Spleen (tissue), 11 donors: ENCODE measurements at regions not wholly inside any gene's neighbourhood (a gene's known extent, or its start where the extent isn't known, plus 50 kb on each side); places are given as distances from the start of the nearest gene placed in this dataset.
"Not testable (repeated sequence)": the region's sequence is repeated elsewhere in the genome, so short reads cannot be mapped to it uniquely, and the experiment has no call there.

Source experiments
- DNase-seq: peaks from one replicate; pipeline ENCODE4 v3.0.0-alpha.2; 2020
- H3K27ac ChIP-seq, 8 donors: fragments of 200-600 bp; sonication (generic) in 7 of 8; 1 replicate in 4 of 8; 2 replicates in 4 of 8; pipeline versions ENCODE4 v1.5.0 to v1.8.0; 2016 to 2021; ENCODE audit warnings: inconsistent platforms in 4 of 8, mild to moderate bottlenecking in 4 of 8, moderate library complexity in 1 of 8
- H3K27me3 ChIP-seq, 7 donors: fragments of 200-600 bp; sonication (generic) in 6 of 7; replicated peaks in 1 of 7; 1 replicate in 4 of 7; 2 replicates in 3 of 7; pipeline versions ENCODE4 v1.5.0 to v1.8.0; 2016 to 2021; ENCODE audit warnings: inconsistent platforms in 3 of 7, mild to moderate bottlenecking in 1 of 7
- H3K36me3 ChIP-seq, 6 donors: fragments of 200-600 bp; sonication (generic) in 5 of 6; 1 replicate in 4 of 6; 2 replicates in 2 of 6; pipeline versions ENCODE4 v1.5.0 to v1.8.0; 2016 to 2021; ENCODE audit warnings: inconsistent platforms in 2 of 6
- H3K4me1 ChIP-seq, 6 donors: fragments of 200-600 bp; sonication (generic) in 5 of 6; 1 replicate in 3 of 6; 2 replicates in 3 of 6; pipeline versions ENCODE4 v1.5.0 to v1.8.0; 2016 to 2021; ENCODE audit warnings: inconsistent platforms in 3 of 6
- H3K4me3 ChIP-seq, 8 donors: fragments of 200-600 bp; sonication (generic) in 7 of 8; 1 replicate in 4 of 8; 2 replicates in 4 of 8; pipeline versions ENCODE4 v1.5.0 to v1.8.0; 2016 to 2021; ENCODE audit warnings: inconsistent platforms in 4 of 8, mild to moderate bottlenecking in 4 of 8, moderate library complexity in 2 of 8
- H3K9me3 ChIP-seq, 8 donors: fragments of 200-600 bp; sonication (generic) in 7 of 8; 1 replicate in 4 of 8; 2 replicates in 4 of 8; pipeline versions ENCODE4 v1.5.0 to v1.8.0; 2016 to 2021; ENCODE audit warnings: inconsistent platforms in 4 of 8
- CTCF ChIP-seq, 11 experiments: fragments of 200-600 bp in 7 of 11; fragments of 450-650 bp in 4 of 11; sonication (generic) in 4 of 11; IDR thresholded peaks in 8 of 11; conservative IDR thresholded peaks in 3 of 11; 1 replicate in 7 of 11; 2 replicates in 4 of 11; pipeline versions ENCODE4 v1.4.0 to v1.8.0; 2016 to 2021; ENCODE audit warnings: antibody characterized with exemption in 11 of 11, inconsistent platforms in 4 of 11, mild to moderate bottlenecking in 1 of 11
- POLR2A ChIP-seq, 3 donors: fragments of 450-650 bp; IDR thresholded peaks; one replicate each; pipeline ENCODE4 v1.5.1; 2017; ENCODE audit warnings: antibody characterized with exemption in 3 of 3, mild to moderate bottlenecking in 1 of 3
- POLR2AphosphoS5 ChIP-seq, 3 donors: sonication (generic); formaldehyde crosslinking; IDR thresholded peaks; one replicate each; pipeline ENCODE4 v1.5.1; 2017; ENCODE audit warnings: antibody characterized with exemption in 3 of 3
- WGBS, 5 donors: extraction: QIAGEN DNeasy Blood & Tissue Kit in 3 of 5; methylation state at CpG; one replicate each; pipeline versions ENCODE4 v1.1.5 to v1.1.7; 2013 to 2018; 5-methylcytosine and 5-hydroxymethylcytosine counted together
- intact Hi-C: fragments of 100-400 bp; cut with DNase I; formaldehyde crosslinking; loops from one replicate; pipeline ENCODE4 v1.15.0; 2023; ENCODE audit warnings: low total_unique reads
- donor health status: healthy with polysubstance abuse.
- donor health status: DM: no; HTN: no; CAD: no; lungs with moderate emphysema.
- donor health status: DM: no; HTN: no; CAD: no.
- donor health status: Bipolar disorder and iron deficiency.
- donor health status: healthy.
- donor health status: DM: no; HTN: no; CAD: no.
- donor health status: DM: yes; HTN: yes; CAD: no.

DNA sequence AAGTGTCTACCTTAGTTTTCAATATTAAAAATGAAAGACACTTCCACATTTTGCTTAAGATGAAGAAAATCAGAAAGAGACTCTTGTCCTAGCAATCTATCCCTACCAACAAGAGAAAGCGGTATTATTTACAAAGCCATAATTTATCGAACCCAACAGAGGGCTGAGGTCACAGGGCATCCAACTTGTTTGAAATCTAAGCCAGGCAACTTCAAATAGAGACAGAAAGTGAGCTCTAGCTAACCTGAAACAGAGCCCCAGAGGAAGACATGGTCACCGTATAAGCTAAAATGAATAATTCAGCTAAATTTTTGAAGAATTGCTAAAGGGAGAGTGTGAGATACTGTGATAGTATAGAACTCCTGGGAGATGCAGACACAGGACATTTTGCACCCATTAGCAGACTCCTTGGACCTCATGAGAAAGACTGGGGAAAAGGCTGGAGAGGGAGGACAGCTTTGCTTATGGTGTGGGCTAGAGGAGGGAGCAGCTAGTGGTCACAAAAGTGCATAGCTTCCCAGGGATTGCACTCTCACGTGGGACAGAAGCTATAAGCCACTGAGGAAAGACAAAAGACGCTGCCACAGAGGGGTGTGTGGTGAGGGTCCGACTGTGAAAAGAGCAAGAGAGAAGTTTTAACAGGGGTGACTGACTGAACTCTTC, 624.2 kb upstream of the GRIN3A start:
- Histone ChIP-seq H3K9me3 (peaks cover 0 to 13% (median 6%) of the 10 kb centered on the region in 8 donors), H3K36me3 (no peaks in the 10 kb centered on the region), H3K27me3 (no peaks in the 10 kb centered on the region), H3K4me3 (no peak overlapping the region), H3K4me1 (no peaks in the 10 kb centered on the region), H3K27ac (no peak overlapping the region)
- WGBS, 5 donors = 42 to 71% (median 64%) methylated on average over 6 of the region's 6 CpGs
- DNase-seq = no peak
- intact Hi-C loops = no loop called here
- TF ChIP-seq POLR2A (IDR thresholded peaks at IDR 0.05) (no peak), POLR2AphosphoS5 (IDR thresholded peaks at IDR 0.05) (no peak), CTCF (IDR thresholded peaks at IDR 0.05 in 8 of 11, conservative IDR thresholded peaks at IDR 0.05 in 3 of 11) (no peak)

DNA sequence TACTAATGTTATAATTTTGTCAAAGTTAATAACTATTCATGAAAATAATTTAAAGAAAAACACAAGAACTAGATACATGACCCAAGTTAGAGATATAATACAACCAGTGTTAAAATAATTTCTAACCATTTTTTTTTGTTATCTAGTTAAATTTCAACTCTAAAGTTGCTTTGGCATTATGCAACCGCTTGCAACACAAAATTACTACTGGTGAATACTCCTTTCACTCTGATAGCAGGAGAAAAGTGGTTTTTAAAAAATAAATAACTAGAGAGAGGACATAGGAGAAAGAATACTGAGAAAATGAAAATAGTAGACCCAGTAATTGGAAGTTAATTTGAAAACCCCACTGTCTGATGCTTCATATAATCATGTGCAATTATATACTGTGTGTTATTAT, 622.4 kb upstream of the GRIN3A start:
- 71 to 86% (median 77%) methylated on average over 1 of the region's 1 CpG for WGBS, 5 donors
- intact Hi-C loops = no loop called here
- DNase-seq = no peak
- no peak overlapping the region for H3K4me3 ChIP-seq
- H3K27me3 ChIP-seq = no peaks in the 10 kb centered on the region
- H3K4me1 ChIP-seq = no peaks in the 10 kb centered on the region
- no peak for TF ChIP-seq POLR2AphosphoS5 (IDR thresholded peaks at IDR 0.05)
- TF ChIP-seq POLR2A (IDR thresholded peaks at IDR 0.05) = no peak
- no peak for TF ChIP-seq CTCF (IDR thresholded peaks at IDR 0.05 in 8 of 11, conservative IDR thresholded peaks at IDR 0.05 in 3 of 11)
- H3K36me3 ChIP-seq = no peaks in the 10 kb centered on the region
- H3K9me3 ChIP-seq = peaks cover 0 to 22% (median 17%) of the 10 kb centered on the region in 8 donors
- no peak overlapping the region for H3K27ac ChIP-seq

DNA sequence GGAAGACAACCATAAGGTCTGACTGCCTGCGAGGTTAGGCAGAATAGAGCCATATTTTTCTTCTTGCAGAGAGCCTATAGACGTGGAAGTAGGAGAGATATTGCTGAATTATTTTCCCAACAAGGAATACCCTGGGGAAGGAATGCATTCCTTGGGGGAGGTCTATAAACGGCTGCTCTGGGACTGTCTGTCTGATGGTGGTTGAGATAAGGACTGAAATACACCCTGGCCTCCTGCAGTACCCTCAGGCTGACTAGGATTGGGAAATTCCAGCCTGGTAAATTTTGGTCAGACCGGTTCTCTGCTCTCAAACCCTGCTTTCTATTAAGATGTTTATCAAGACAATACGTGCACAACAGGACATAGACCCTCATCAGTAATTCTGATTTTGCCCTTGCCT, 617.5 kb upstream of the GRIN3A start:
- Histone ChIP-seq H3K27me3 (no peaks in the 10 kb centered on the region), H3K4me1 (no peaks in the 10 kb centered on the region), H3K27ac (no peak overlapping the region), H3K4me3 (no peak overlapping the region), H3K9me3 (peaks cover 0 to 28% (median 21%) of the 10 kb centered on the region in 8 donors), H3K36me3 (no peaks in the 10 kb centered on the region)
- intact Hi-C loops = no loop called here
- no peak for TF ChIP-seq POLR2AphosphoS5 (IDR thresholded peaks at IDR 0.05)
- TF ChIP-seq POLR2A (IDR thresholded peaks at IDR 0.05) = no peak
- TF ChIP-seq CTCF (IDR thresholded peaks at IDR 0.05 in 8 of 11, conservative IDR thresholded peaks at IDR 0.05 in 3 of 11) = no peak
- WGBS, 5 donors = 71 to 88% (median 75%) methylated on average over 5 of the region's 5 CpGs
- no peak for DNase-seq

- Histone ChIP-seq H3K27me3 (no peaks in the 10 kb centered on the region), H3K36me3 (no peaks in the 10 kb centered on the region), H3K4me3 (no peak overlapping the region), H3K4me1 (no peaks in the 10 kb centered on the region), H3K9me3 (peaks cover 0 to 30% (median 22%) of the 10 kb centered on the region in 8 donors), H3K27ac (no peak overlapping the region)
- intact Hi-C loops = no loop called here
- 79 to 95% (median 85%) methylated on average over 1 of the region's 1 CpG for WGBS, 5 donors
- no peak for TF ChIP-seq POLR2AphosphoS5 (IDR thresholded peaks at IDR 0.05)
- no peak for TF ChIP-seq CTCF (IDR thresholded peaks at IDR 0.05 in 8 of 11, conservative IDR thresholded peaks at IDR 0.05 in 3 of 11)
- TF ChIP-seq POLR2A (IDR thresholded peaks at IDR 0.05) = no peak
- DNase-seq = no peak
Observed at GRCh38 chr9:102354041-102354440, 615.6 kb upstream of the GRIN3A start.

- 73 to 90% (median 77%) methylated on average over 4 to 6 of the region's 6 CpGs for WGBS, 5 donors
- DNase-seq, H3K36me3 ChIP-seq, H3K4me1 ChIP-seq, intact Hi-C loops, H3K27me3 ChIP-seq, H3K27ac ChIP-seq, H3K4me3 ChIP-seq: not testable (repeated sequence)
- peaks cover 0 to 32% (median 11%) of the 10 kb centered on the region in 8 donors for H3K9me3 ChIP-seq
Observed at GRCh38 chr9:102337471-102337870, 599.0 kb upstream of the GRIN3A start.
